IMR-90 (cell line): ENCODE measurements at regions not wholly inside any gene's neighbourhood (a gene's known extent, or its start where the extent isn't known, plus 50 kb on each side); places are given as distances from the start of the nearest gene placed in this dataset.

Experiments used
- ATAC-seq: fragments of 200-7000 bp; cut with Tn5 transposase; 2 replicates; pipeline ENCODE4 v1.9.1; 2020; ENCODE audit warnings: low read depth, mild to moderate bottlenecking, moderate library complexity
- BruUV-seq: library from RNA; stranded (reverse); fragments of 400-500 nt; replicated peaks from 2 replicates; lab custom pipeline; 2021; lab: Mats Ljungman, UMichigan
- CTCF ChIA-PET: fragments of 300-600 bp; formaldehyde crosslinking; extraction: SDS; loops from one replicate; lab custom pipeline; 2021; ENCODE audit warnings: antibody characterized with exemption; lab: Yijun Ruan, JAX
- POLR2A ChIA-PET: fragments of 300-600 bp; sonication (Branson Sonifier 250); formaldehyde crosslinking; loops from one replicate; lab custom pipeline; 2022; ENCODE audit warnings: antibody characterized with exemption; ENCODE audit not compliant: unreplicated experiment; lab: Charles Lee
- DNase-seq: peaks from one replicate; pipeline ENCODE4 v3.0.0; 2013
- H2AFZ ChIP-seq: replicated peaks from 2 replicates; pipeline ENCODE3; 2013; ENCODE audit warnings: low read length, mild to moderate bottlenecking; ENCODE audit not compliant: poor library complexity
- H2AK5ac ChIP-seq: 2 replicates; pipeline ENCODE4 v1.6.1; 2013; ENCODE audit warnings: low read depth, low read length, inconsistent platforms
- H2AK9ac ChIP-seq: replicated peaks from 2 replicates; pipeline ENCODE3; 2013; ENCODE audit warnings: mild to moderate bottlenecking, low read depth, low read length, moderate library complexity; ENCODE audit not compliant: poor library complexity
- H2BK120ac ChIP-seq: 2 replicates; pipeline ENCODE4 v1.6.1; 2013; ENCODE audit warnings: low read depth, low read length, inconsistent platforms
- H2BK15ac ChIP-seq: 3 replicates; pipeline ENCODE4 v1.6.1; 2013; ENCODE audit warnings: low read depth, low read length, inconsistent platforms
- H2BK20ac ChIP-seq: 2 replicates; pipeline ENCODE4 v1.6.1; 2013; ENCODE audit warnings: low read depth, mild to moderate bottlenecking, inconsistent platforms, low read length, moderate library complexity
- H2BK5ac ChIP-seq: 2 replicates; pipeline ENCODE4 v1.6.1; 2013; ENCODE audit warnings: mild to moderate bottlenecking, low read depth, low read length, inconsistent platforms; ENCODE audit not compliant: poor library complexity, severe bottlenecking
- H3K14ac ChIP-seq: replicated peaks from 2 replicates; pipeline ENCODE4 v1.6.1; 2013; ENCODE audit warnings: low read depth, low read length, inconsistent platforms
- H3K18ac ChIP-seq: 2 replicates; pipeline ENCODE4 v1.6.1; 2013; ENCODE audit warnings: low read depth, low read length, control low read depth
- H3K23ac ChIP-seq: 2 replicates; pipeline ENCODE4 v1.6.1; 2013; ENCODE audit warnings: low read depth, low read length, inconsistent platforms
- H3K27ac ChIP-seq: 2 replicates; pipeline ENCODE4 v1.5.1; 2013; ENCODE audit warnings: mild to moderate bottlenecking, control low read depth, low read length; ENCODE audit not compliant: insufficient read depth
- H3K27me3 ChIP-seq: 2 replicates; pipeline ENCODE4 v1.6.1; 2013; ENCODE audit warnings: low read length; ENCODE audit not compliant: control insufficient read depth, insufficient read depth
- H3K36me3 ChIP-seq: 2 replicates; pipeline ENCODE4 v1.6.1; 2013; ENCODE audit warnings: low read length, mixed read lengths; ENCODE audit not compliant: control insufficient read depth, insufficient read depth
- H3K4ac ChIP-seq: 2 replicates; pipeline ENCODE4 v1.6.1; 2013; ENCODE audit warnings: low read depth, low read length, inconsistent platforms
- H3K4me1 ChIP-seq: 2 replicates; pipeline ENCODE4 v1.6.1; 2013; ENCODE audit warnings: low read length, mixed read lengths; ENCODE audit not compliant: control insufficient read depth, insufficient read depth
- H3K4me2 ChIP-seq: 2 replicates; pipeline ENCODE4 v1.6.1; 2013; ENCODE audit warnings: low read depth, mild to moderate bottlenecking, control low read depth, low read length, moderate library complexity
- H3K4me3 ChIP-seq: 2 replicates; pipeline ENCODE4 v1.5.1; 2013; ENCODE audit warnings: low read depth, mild to moderate bottlenecking, control low read depth, low read length, moderate library complexity; ENCODE audit not compliant: insufficient read depth
- H3K56ac ChIP-seq: 2 replicates; pipeline ENCODE4 v1.6.1; 2013; ENCODE audit warnings: low read length, inconsistent platforms; ENCODE audit not compliant: insufficient read depth; ENCODE audit errors: extremely low read depth
- H3K79me1 ChIP-seq, 2 experiments: 2 replicates each; pipeline ENCODE4 v1.6.1; 2013; ENCODE audit warnings: low read length in 2 of 2, inconsistent platforms in 1 of 2, low read depth in 1 of 2
- H3K9ac ChIP-seq: 2 replicates; pipeline ENCODE4 v1.6.1; 2013; ENCODE audit warnings: low read depth, low read length, control low read depth
- H3K9me1 ChIP-seq: 2 replicates; pipeline ENCODE4 v1.6.1; 2013; ENCODE audit warnings: low read length, inconsistent platforms; ENCODE audit not compliant: insufficient read depth
- H3K9me3 ChIP-seq: 2 replicates; pipeline ENCODE4 v1.6.1; 2013; ENCODE audit warnings: low read length; ENCODE audit not compliant: control insufficient read depth, insufficient read depth
- H4K20me1 ChIP-seq: 2 replicates; pipeline ENCODE4 v1.6.1; 2013; ENCODE audit warnings: low read length, inconsistent platforms; ENCODE audit not compliant: insufficient read depth
- H4K5ac ChIP-seq: 2 replicates; pipeline ENCODE4 v1.6.1; 2013; ENCODE audit warnings: mild to moderate bottlenecking, low read depth, low read length, control low read depth
- H4K8ac ChIP-seq, 2 experiments: 2 replicates each; pipeline ENCODE4 v1.6.1; 2013; ENCODE audit warnings: low read depth in 2 of 2, low read length in 2 of 2, control low read depth in 1 of 2, inconsistent platforms in 1 of 2
- H4K91ac ChIP-seq: 2 replicates; pipeline ENCODE4 v1.6.1; 2013; ENCODE audit warnings: low read depth, low read length, inconsistent platforms; ENCODE audit not compliant: insufficient read depth
- BHLHE40 ChIP-seq: fragments of 150-350 bp; IDR thresholded peaks from 2 replicates; pipeline ENCODE4 v1.6.1; 2016; ENCODE audit warnings: mild to moderate bottlenecking, low read depth, low read length
- CHD1 ChIP-seq: IDR thresholded peaks from 2 replicates; pipeline ENCODE4 v1.6.1; 2012; ENCODE audit warnings: low read depth, low read length, improper control_type of control experiment
- FOS ChIP-seq: fragments of 150-350 bp; IDR thresholded peaks from 2 replicates; pipeline ENCODE4 v1.6.1; 2016; ENCODE audit warnings: low read depth, low read length
- MAFK ChIP-seq: IDR thresholded peaks from 2 replicates; pipeline ENCODE4 v1.6.1; 2012; ENCODE audit warnings: low read depth, low read length, improper control_type of control experiment
- MXI1 ChIP-seq: IDR thresholded peaks from 2 replicates; pipeline ENCODE4 v1.6.1; 2012; ENCODE audit warnings: low read depth, mild to moderate bottlenecking, low read length, moderate library complexity, borderline replicate concordance
- NFE2L2 ChIP-seq: fragments of 150-350 bp; IDR thresholded peaks from 2 replicates; pipeline ENCODE4 v1.6.1; 2016; ENCODE audit warnings: low read depth, mild to moderate bottlenecking, low read length
- RAD21 ChIP-seq: IDR thresholded peaks from 2 replicates; pipeline ENCODE4 v1.6.1; 2012; ENCODE audit warnings: low read length, improper control_type of control experiment
- RCOR1 ChIP-seq: IDR thresholded peaks from 2 replicates; pipeline ENCODE4 v1.6.1; 2012; ENCODE audit warnings: mild to moderate bottlenecking, low read length, improper control_type of control experiment; ENCODE audit not compliant: insufficient replicate concordance
- RFX5 ChIP-seq: IDR thresholded peaks from 2 replicates; pipeline ENCODE4 v1.8.0; 2012; ENCODE audit warnings: low read depth, mild to moderate bottlenecking, low read length, moderate library complexity
- SMC3 ChIP-seq: fragments of 150-350 bp; IDR thresholded peaks from 2 replicates; pipeline ENCODE4 v1.6.1; 2016; ENCODE audit warnings: low read depth, mild to moderate bottlenecking, antibody characterized with exemption, low read length, moderate library complexity
- WGBS, 2 experiments: methylation state at CpG; one replicate each; pipeline versions ENCODE4 v1.1.5 to v1.1.7; 2013; ENCODE audit warnings: missing lambda C conversion rate in 2 of 2; ENCODE audit not compliant: insufficient read length in 1 of 2; ENCODE audit errors: extremely low coverage in 2 of 2; 5-methylcytosine and 5-hydroxymethylcytosine counted together
- dilution Hi-C: fragments of 300-500 bp; cut with HindIII; formaldehyde crosslinking; loops from one replicate; pipeline ENCODE4 v1.14.3; 2018; ENCODE audit warnings: low sequenced_read_pairs; ENCODE audit not compliant: unreplicated experiment
- in situ Hi-C: fragments of 300-500 bp; cut with MboI; formaldehyde crosslinking; loops from 3 replicates; pipeline ENCODE4 v1.14.3; 2019; ENCODE audit warnings: low sequenced_read_pairs, inconsistent platforms, mixed read lengths
- intact Hi-C: fragments of 100-400 bp; cut with micrococcal nuclease; formaldehyde crosslinking; loops from 2 replicates; pipeline ENCODE4 v1.10.0; 2022
- TF ChIP-seq, protein P1 (sequence below): conservative IDR thresholded peaks from 2 replicates; pipeline ENCODE4 v1.5.1; 2012; ENCODE audit warnings: mild to moderate bottlenecking, low read depth, low read length, improper control_type of control experiment
- TF ChIP-seq, protein P2 (sequence below): fragments of 150-350 bp; IDR thresholded peaks from 2 replicates; pipeline ENCODE4 v1.6.1; 2017; ENCODE audit warnings: mild to moderate bottlenecking, antibody characterized with exemption, low read length, low read depth
- TF ChIP-seq, protein P3 (sequence below): fragments of 150-350 bp; IDR thresholded peaks from 2 replicates; pipeline ENCODE4 v1.6.1; 2016; ENCODE audit warnings: low read depth, mild to moderate bottlenecking, low read length, moderate library complexity, borderline replicate concordance

DNA sequence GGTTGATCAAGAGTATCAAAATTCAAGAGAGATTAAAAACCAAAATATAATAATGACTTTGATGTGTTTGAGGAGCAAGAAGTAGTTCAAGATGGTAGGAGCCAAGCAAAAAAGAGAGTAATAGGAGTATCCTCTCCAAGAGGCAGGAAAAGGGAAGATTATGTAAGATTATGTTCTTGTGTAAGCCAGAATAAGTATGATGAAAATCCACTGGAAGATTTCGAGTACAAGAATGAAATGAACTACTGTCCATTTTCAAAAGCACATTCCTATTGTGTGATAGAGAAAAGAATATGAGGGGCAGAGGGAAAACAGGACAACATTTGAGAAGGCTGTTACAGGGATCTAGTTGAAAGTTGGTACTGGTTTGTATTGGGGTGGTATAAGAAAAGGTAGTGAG, 659.6 kb upstream of the INTU start:
- in situ Hi-C loops: no loop called here
- WGBS, 2 experiments: no CpG with 5 or more reads among the region's 1 CpG
- dilution Hi-C loops: no loop called here

More for the DNA sequence above, 659.6 kb upstream of the INTU start:
- Histone ChIP-seq H3K36me3 (no peaks in the 10 kb centered on the region), H3K9me3 (no peaks in the 10 kb centered on the region), H2BK120ac (no peak overlapping the region), H3K23ac (no peak overlapping the region), H3K4me3 (no peak overlapping the region), H2AFZ (no peak overlapping the region), H3K9me1 (peaks cover 4% of the 10 kb centered on the region; the same call in 1 of the 2 replicates), H3K79me1 (no peaks in the 10 kb centered on the region), H3K4me2 (no peak overlapping the region), H3K27ac (no peak overlapping the region), H3K14ac (no peak overlapping the region), H2BK5ac (no peak overlapping the region), H3K4me1 (peaks cover 5% of the 10 kb centered on the region; the same call in 1 of the 2 replicates), H3K56ac (no peak overlapping the region), H2BK15ac (no peak overlapping the region), H2BK20ac (no peak overlapping the region), H2AK5ac (no peak overlapping the region), H3K4ac (no peak overlapping the region), H2AK9ac (no peak overlapping the region), H3K27me3 (no peaks in the 10 kb centered on the region), H4K91ac (no peak overlapping the region), H4K5ac (no peak overlapping the region), H4K8ac (no peak overlapping the region), H3K9ac (no peak overlapping the region), H4K20me1 (no peaks in the 10 kb centered on the region), H3K18ac (no peak overlapping the region)
- ChIA-PET CTCF (no interaction called here), POLR2A (no interaction called here)
- TF ChIP-seq RCOR1 (no peak), FOS (no peak), RFX5 (no peak), MAFK (no peak), RAD21 (no peak), NFE2L2 (no peak), SMC3 (no peak), CHD1 (no peak), BHLHE40 (no peak), MXI1 (no peak)
- TF ChIP-seq, protein P1, sequence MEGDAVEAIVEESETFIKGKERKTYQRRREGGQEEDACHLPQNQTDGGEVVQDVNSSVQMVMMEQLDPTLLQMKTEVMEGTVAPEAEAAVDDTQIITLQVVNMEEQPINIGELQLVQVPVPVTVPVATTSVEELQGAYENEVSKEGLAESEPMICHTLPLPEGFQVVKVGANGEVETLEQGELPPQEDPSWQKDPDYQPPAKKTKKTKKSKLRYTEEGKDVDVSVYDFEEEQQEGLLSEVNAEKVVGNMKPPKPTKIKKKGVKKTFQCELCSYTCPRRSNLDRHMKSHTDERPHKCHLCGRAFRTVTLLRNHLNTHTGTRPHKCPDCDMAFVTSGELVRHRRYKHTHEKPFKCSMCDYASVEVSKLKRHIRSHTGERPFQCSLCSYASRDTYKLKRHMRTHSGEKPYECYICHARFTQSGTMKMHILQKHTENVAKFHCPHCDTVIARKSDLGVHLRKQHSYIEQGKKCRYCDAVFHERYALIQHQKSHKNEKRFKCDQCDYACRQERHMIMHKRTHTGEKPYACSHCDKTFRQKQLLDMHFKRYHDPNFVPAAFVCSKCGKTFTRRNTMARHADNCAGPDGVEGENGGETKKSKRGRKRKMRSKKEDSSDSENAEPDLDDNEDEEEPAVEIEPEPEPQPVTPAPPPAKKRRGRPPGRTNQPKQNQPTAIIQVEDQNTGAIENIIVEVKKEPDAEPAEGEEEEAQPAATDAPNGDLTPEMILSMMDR: no peak
- TF ChIP-seq, protein P2, sequence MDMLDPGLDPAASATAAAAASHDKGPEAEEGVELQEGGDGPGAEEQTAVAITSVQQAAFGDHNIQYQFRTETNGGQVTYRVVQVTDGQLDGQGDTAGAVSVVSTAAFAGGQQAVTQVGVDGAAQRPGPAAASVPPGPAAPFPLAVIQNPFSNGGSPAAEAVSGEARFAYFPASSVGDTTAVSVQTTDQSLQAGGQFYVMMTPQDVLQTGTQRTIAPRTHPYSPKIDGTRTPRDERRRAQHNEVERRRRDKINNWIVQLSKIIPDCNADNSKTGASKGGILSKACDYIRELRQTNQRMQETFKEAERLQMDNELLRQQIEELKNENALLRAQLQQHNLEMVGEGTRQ: no peak
- TF ChIP-seq, protein P3, sequence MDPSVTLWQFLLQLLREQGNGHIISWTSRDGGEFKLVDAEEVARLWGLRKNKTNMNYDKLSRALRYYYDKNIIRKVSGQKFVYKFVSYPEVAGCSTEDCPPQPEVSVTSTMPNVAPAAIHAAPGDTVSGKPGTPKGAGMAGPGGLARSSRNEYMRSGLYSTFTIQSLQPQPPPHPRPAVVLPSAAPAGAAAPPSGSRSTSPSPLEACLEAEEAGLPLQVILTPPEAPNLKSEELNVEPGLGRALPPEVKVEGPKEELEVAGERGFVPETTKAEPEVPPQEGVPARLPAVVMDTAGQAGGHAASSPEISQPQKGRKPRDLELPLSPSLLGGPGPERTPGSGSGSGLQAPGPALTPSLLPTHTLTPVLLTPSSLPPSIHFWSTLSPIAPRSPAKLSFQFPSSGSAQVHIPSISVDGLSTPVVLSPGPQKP: no peak
- no TSS peak for BruUV-seq
- no peak for ATAC-seq
- no peak for DNase-seq
- intact Hi-C loops: no loop called here
